Keratinocyte (primary cell): ENCODE measurements at regions not wholly inside any gene's neighbourhood (a gene's known extent, or its start where the extent isn't known, plus 50 kb on each side); places are given as distances from the start of the nearest gene placed in this dataset.

Experiments
- CTCF ChIP-seq, 3 experiments: IDR thresholded peaks in 1 of 3; conservative IDR thresholded peaks in 1 of 3; optimal IDR thresholded peaks in 1 of 3; 2 replicates in 2 of 3; 3 replicates in 1 of 3; pipeline versions ENCODE3 to v1.5.1; 2011; ENCODE audit warnings: low read length in 3 of 3, mild to moderate bottlenecking in 3 of 3, moderate library complexity in 2 of 3, control low read depth in 1 of 3, inconsistent platforms in 1 of 3; ENCODE audit not compliant: insufficient read depth in 2 of 3; ENCODE audit errors: extremely low read depth in 1 of 3
- EZH2 ChIP-seq: IDR thresholded peaks from one replicate; pipeline ENCODE4 v1.6.1; 2012; ENCODE audit warnings: inconsistent platforms, mild to moderate bottlenecking, low read length, moderate library complexity

- no peak for TF ChIP-seq CTCF (optimal IDR thresholded peaks at IDR 0.05 in 1 of 3, IDR thresholded peaks at IDR 0.05 in 1 of 3, conservative IDR thresholded peaks at IDR 0.05 in 1 of 3; ENCODE audit: extremely low read depth in 1 of 3, insufficient read depth in 2 of 3, low read length in 3 of 3)
- TF ChIP-seq EZH2: no peak
These were observed 135.9 kb upstream of the KIRREL3 start for GRCh38 chr11:127136438-127136837.
